HFFc6 (cell line): ENCODE measurements at regions not wholly inside any gene's neighbourhood (a gene's known extent, or its start where the extent isn't known, plus 50 kb on each side); places are given as distances from the start of the nearest gene placed in this dataset.

Experiments used
- DNase-seq: peaks from one replicate; pipeline ENCODE4 v3.0.0-alpha.2; 2018
- H3K27ac Mint-ChIP-seq: 2 replicates; pipeline ENCODE4 v1.8.0; 2020; ENCODE audit warnings: mild to moderate bottlenecking, mixed read lengths
- H3K27me3 Mint-ChIP-seq: 2 replicates; pipeline ENCODE4 v1.8.0; 2021; ENCODE audit warnings: mild to moderate bottlenecking, moderate library complexity, mixed read lengths; ENCODE audit not compliant: insufficient read depth
- H3K36me3 Mint-ChIP-seq: 2 replicates; pipeline ENCODE4 v1.8.0; 2021; ENCODE audit warnings: low read depth, mixed read lengths
- H3K4me1 Mint-ChIP-seq: 2 replicates; pipeline ENCODE4 v1.8.0; 2020; ENCODE audit warnings: low read depth, mixed read lengths
- H3K4me3 Mint-ChIP-seq: 2 replicates; pipeline ENCODE4 v1.8.0; 2020; ENCODE audit warnings: mild to moderate bottlenecking, moderate library complexity, mixed read lengths
- H3K9me3 Mint-ChIP-seq: 2 replicates; pipeline ENCODE4 v1.8.0; 2020; ENCODE audit warnings: mild to moderate bottlenecking, mixed read lengths
- CTCF ChIP-seq: fragments of 200-600 bp; sonication (generic); IDR thresholded peaks from 2 replicates; pipeline ENCODE4 v1.5.0; 2021; ENCODE audit warnings: antibody characterized with exemption, mild to moderate bottlenecking

- DNase-seq: no peak
- no peak overlapping the region for H3K27ac Mint-ChIP-seq
- TF ChIP-seq CTCF: no peak
- H3K4me3 Mint-ChIP-seq: no peak overlapping the region
- H3K36me3 Mint-ChIP-seq: no peaks in the 10 kb centered on the region
- no peaks in the 10 kb centered on the region for H3K27me3 Mint-ChIP-seq
- H3K9me3 Mint-ChIP-seq: peaks cover 13% of the 10 kb centered on the region
- no peaks in the 10 kb centered on the region for H3K4me1 Mint-ChIP-seq
Observed at GRCh38 chr7:118844748-118845147, 620.2 kb downstream of the ANKRD7 start.

- Mint-ChIP-seq H3K36me3 (no peaks in the 10 kb centered on the region), H3K27ac (no peak overlapping the region), H3K4me1 (no peaks in the 10 kb centered on the region), H3K27me3 (no peaks in the 10 kb centered on the region), H3K9me3 (peaks cover 13% of the 10 kb centered on the region), H3K4me3 (no peak overlapping the region)
- no peak for DNase-seq
- TF ChIP-seq CTCF: no peak
Observed at GRCh38 chr7:118845791-118846190, 621.3 kb downstream of the ANKRD7 start.

- no peak overlapping the region for H3K27ac Mint-ChIP-seq
- no peak overlapping the region for H3K4me3 Mint-ChIP-seq
- H3K9me3 Mint-ChIP-seq: peaks cover 21% of the 10 kb centered on the region
- no peaks in the 10 kb centered on the region for H3K27me3 Mint-ChIP-seq
- no peak for TF ChIP-seq CTCF
- H3K36me3 Mint-ChIP-seq: no peaks in the 10 kb centered on the region
- no peaks in the 10 kb centered on the region for H3K4me1 Mint-ChIP-seq
- DNase-seq: no peak
Observed at GRCh38 chr7:118846977-118847376, 622.5 kb downstream of the ANKRD7 start.

GRCh38 chr7:118855290-118855689, 630.8 kb downstream of the ANKRD7 start:
- Mint-ChIP-seq H3K9me3 (peaks cover 21% of the 10 kb centered on the region), H3K36me3 (no peaks in the 10 kb centered on the region), H3K4me1 (no peaks in the 10 kb centered on the region), H3K27ac (no peak overlapping the region), H3K27me3 (no peaks in the 10 kb centered on the region), H3K4me3 (no peak overlapping the region)
- no peak for TF ChIP-seq CTCF
- no peak for DNase-seq

GRCh38 chr7:118858651-118859149, 634.2 kb downstream of the ANKRD7 start:
- no peaks in the 10 kb centered on the region for H3K27me3 Mint-ChIP-seq
- no peak for TF ChIP-seq CTCF
- H3K9me3 Mint-ChIP-seq: peaks cover 12% of the 10 kb centered on the region
- H3K36me3 Mint-ChIP-seq: no peaks in the 10 kb centered on the region
- no peak for DNase-seq
- H3K4me3 Mint-ChIP-seq: no peak overlapping the region
- H3K4me1 Mint-ChIP-seq: no peaks in the 10 kb centered on the region
- no peak overlapping the region for H3K27ac Mint-ChIP-seq

GRCh38 chr7:118861581-118861980, 637.1 kb downstream of the ANKRD7 start:
- no peak overlapping the region for H3K27ac Mint-ChIP-seq
- peaks cover 12% of the 10 kb centered on the region for H3K9me3 Mint-ChIP-seq
- no peak overlapping the region for H3K4me3 Mint-ChIP-seq
- H3K36me3 Mint-ChIP-seq: no peaks in the 10 kb centered on the region
- TF ChIP-seq CTCF: no peak
- no peaks in the 10 kb centered on the region for H3K4me1 Mint-ChIP-seq
- no peak for DNase-seq
- no peaks in the 10 kb centered on the region for H3K27me3 Mint-ChIP-seq
